B cell (primary cell): ENCODE measurements at regions not wholly inside any gene's neighbourhood (a gene's known extent, or its start where the extent isn't known, plus 50 kb on each side); places are given as distances from the start of the nearest gene placed in this dataset.

ENCODE experiments used
- ATAC-seq: fragments of 200-7000 bp; cut with Tn5 transposase; one replicate; pipeline ENCODE4 v1.10.0; 2021; ENCODE audit warnings: low read depth, mild to moderate bottlenecking, moderate number of reproducible peaks, moderate library complexity
- CTCF ChIA-PET: fragments of 350-600 bp; sonication (Branson Sonifier 250); formaldehyde crosslinking; loops from one replicate; lab custom pipeline; 2021; ENCODE audit warnings: antibody characterized with exemption, inconsistent platforms; lab: Charles Lee
- POLR2A ChIA-PET: fragments of 350-600 bp; sonication (Branson Sonifier 250); formaldehyde crosslinking; loops from one replicate; lab custom pipeline; 2021; ENCODE audit warnings: antibody characterized with exemption; lab: Charles Lee
- DNase-seq: peaks from one replicate; pipeline ENCODE4 v3.0.0; 2013
- H2AFZ ChIP-seq: 2 replicates; pipeline ENCODE4 v1.6.1; 2012; ENCODE audit warnings: mild to moderate bottlenecking, low read depth, low read length; ENCODE audit not compliant: insufficient read depth, poor library complexity, severe bottlenecking
- H3K27ac ChIP-seq, 2 donors: 1 replicate in 1 of 2; 2 replicates in 1 of 2; pipeline ENCODE4 v1.5.1; 2012 to 2013; ENCODE audit warnings: low read length in 2 of 2, mild to moderate bottlenecking in 2 of 2, moderate library complexity in 1 of 2
- H3K27me3 ChIP-seq, 4 experiments: fragments of 200-600 bp in 1 of 4; sonication (generic) in 1 of 4; replicated peaks in 1 of 4; 1 replicate in 2 of 4; 2 replicates in 2 of 4; pipeline versions ENCODE4 v1.6.1 to v1.7.0; 2013 to 2016; ENCODE audit warnings: low read length in 3 of 4, mild to moderate bottlenecking in 2 of 4, mixed read lengths in 1 of 4, moderate library complexity in 1 of 4; ENCODE audit not compliant: insufficient read depth in 4 of 4, control insufficient read depth in 3 of 4; ENCODE audit errors: control extremely low read depth in 1 of 4
- H3K36me3 ChIP-seq, 2 experiments: replicated peaks in 1 of 2; 1 replicate in 1 of 2; 2 replicates in 1 of 2; pipeline versions ENCODE4 v1.6.1 to v1.7.1; 2013; ENCODE audit warnings: low read length in 1 of 2; ENCODE audit not compliant: insufficient read depth in 2 of 2, control insufficient read depth in 1 of 2; ENCODE audit errors: control extremely low read depth in 1 of 2, extremely low read depth in 1 of 2
- H3K4me1 ChIP-seq, 2 donors: fragments of 200-600 bp in 1 of 2; sonication (generic) in 1 of 2; 1 replicate in 1 of 2; 2 replicates in 1 of 2; pipeline versions ENCODE4 v1.5.1 to v1.6.1; 2013 to 2017; ENCODE audit warnings: low read length in 2 of 2; ENCODE audit not compliant: control insufficient read depth in 2 of 2, insufficient read depth in 2 of 2
- H3K4me2 ChIP-seq: replicated peaks from 2 replicates; pipeline ENCODE3; 2012; ENCODE audit warnings: mild to moderate bottlenecking, low read depth, low read length; ENCODE audit not compliant: poor library complexity, severe bottlenecking
- H3K4me3 ChIP-seq, 5 experiments: fragments of 200-600 bp in 1 of 5; sonication (generic) in 1 of 5; 1 replicate in 3 of 5; 2 replicates in 2 of 5; pipeline versions ENCODE4 v1.5.1 to v1.7.0; 2011 to 2016; ENCODE audit warnings: low read length in 4 of 5, mild to moderate bottlenecking in 4 of 5, low read depth in 2 of 5, control low read depth in 1 of 5, moderate library complexity in 1 of 5; ENCODE audit not compliant: insufficient read depth in 1 of 5; ENCODE audit errors: control extremely low read depth in 1 of 5, extremely low read depth in 1 of 5
- H3K79me2 ChIP-seq: fragments of 200-600 bp; sonication (generic); one replicate; pipeline ENCODE4 v1.6.0; 2016; ENCODE audit warnings: low read length; ENCODE audit not compliant: control insufficient read depth, insufficient read depth
- H3K9ac ChIP-seq: fragments of 200-600 bp; sonication (generic); 2 replicates; pipeline ENCODE4 v1.6.1; 2017; ENCODE audit warnings: mild to moderate bottlenecking, low read length, moderate library complexity
- H3K9me3 ChIP-seq, 3 donors: one replicate each; pipeline versions ENCODE4 v1.6.1 to v1.7.1; 2013; ENCODE audit warnings: low read length in 2 of 3; ENCODE audit not compliant: control insufficient read depth in 2 of 3, insufficient read depth in 1 of 3; ENCODE audit errors: control extremely low read depth in 1 of 3
- H4K20me1 ChIP-seq: 2 replicates; pipeline ENCODE4 v1.6.0; 2012; ENCODE audit warnings: mild to moderate bottlenecking, low read length; ENCODE audit not compliant: insufficient read depth, control insufficient read depth, poor library complexity, severe bottlenecking
- H3K27ac Mint-ChIP-seq: one replicate; pipeline ENCODE4 v1.8.0; 2021; ENCODE audit warnings: mixed read lengths
- H3K27me3 Mint-ChIP-seq: one replicate; pipeline ENCODE4 v1.8.0; 2021; ENCODE audit warnings: mixed read lengths
- H3K4me1 Mint-ChIP-seq: one replicate; pipeline ENCODE4 v1.8.0; 2021; ENCODE audit warnings: mixed read lengths
- H3K4me3 Mint-ChIP-seq: one replicate; pipeline ENCODE4 v1.8.0; 2021; ENCODE audit warnings: mixed read lengths
- H3K9me3 Mint-ChIP-seq: one replicate; pipeline ENCODE4 v1.8.0; 2022; ENCODE audit warnings: mixed read lengths; ENCODE audit not compliant: insufficient read depth
- EZH2 ChIP-seq: IDR thresholded peaks from 2 replicates; pipeline ENCODE4 v1.6.1; 2012; ENCODE audit warnings: borderline replicate concordance, low read depth, mild to moderate bottlenecking, moderate library complexity, low read length; ENCODE audit not compliant: insufficient read depth, poor library complexity, severe bottlenecking
- WGBS: methylation state at CpG from one replicate; pipeline ENCODE4 v1.1.5; 2013; ENCODE audit warnings: missing lambda C conversion rate; ENCODE audit not compliant: insufficient coverage; 5-methylcytosine and 5-hydroxymethylcytosine counted together
- intact Hi-C: fragments of 100-400 bp; cut with micrococcal nuclease; formaldehyde crosslinking; loops from one replicate; pipeline ENCODE4 v1.10.0; 2022
- TF ChIP-seq, protein P1 (sequence below): fragments of 200-600 bp; IDR thresholded peaks from one replicate; pipeline ENCODE4 v1.8.0; 2022; ENCODE audit warnings: antibody characterized with exemption, mild to moderate bottlenecking

DNA sequence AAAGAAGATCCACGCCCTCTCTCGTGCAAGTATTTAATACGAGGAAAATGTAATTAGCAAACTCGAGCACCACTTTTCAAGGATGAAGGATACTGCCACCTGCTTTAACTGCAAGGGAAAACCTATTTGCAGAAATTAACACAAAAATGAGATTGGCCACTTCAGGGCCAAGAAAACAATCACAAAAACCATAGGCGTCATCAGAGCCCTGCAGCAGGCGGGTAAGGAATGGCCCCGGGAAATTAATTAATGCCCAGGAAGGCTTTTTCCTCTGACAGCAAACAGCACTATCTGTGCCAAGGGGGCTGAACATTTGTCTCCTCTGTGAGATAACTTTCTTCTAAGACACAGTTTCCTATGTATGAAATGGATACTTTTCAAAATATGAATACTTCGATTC, 255.7 kb downstream of the CTTN start:
- no peak overlapping the region for H3K9ac ChIP-seq
- no peaks in the 10 kb centered on the region for H3K4me1 Mint-ChIP-seq
- H3K4me2 ChIP-seq = no peak overlapping the region
- H3K4me3 Mint-ChIP-seq = no peak overlapping the region
- intact Hi-C loops = no loop called here
- no peaks in the 10 kb centered on the region for H3K36me3 ChIP-seq
- H3K27ac Mint-ChIP-seq = no peak overlapping the region
- H3K79me2 ChIP-seq = no peaks in the 10 kb centered on the region
- H3K27me3 Mint-ChIP-seq = peaks cover 15% of the 10 kb centered on the region
- DNase-seq (no peak), ATAC-seq (no peak)
- no peak overlapping the region for H3K27ac ChIP-seq
- ChIA-PET POLR2A (no interaction called here), CTCF (no interaction called here)
- 86% methylated on average over 5 of the region's 8 CpGs for WGBS
- no peak overlapping the region for H3K4me3 ChIP-seq
- no peaks in the 10 kb centered on the region for H4K20me1 ChIP-seq
- peaks cover 0 to 3% (median 0%) of the 10 kb centered on the region in 4 experiments for H3K27me3 ChIP-seq
- H2AFZ ChIP-seq = no peak overlapping the region
- H3K9me3 ChIP-seq = peaks cover 0 to 6% (median 0%) of the 10 kb centered on the region in 3 donors
- no peaks in the 10 kb centered on the region for H3K4me1 ChIP-seq
- TF ChIP-seq, protein P1, sequence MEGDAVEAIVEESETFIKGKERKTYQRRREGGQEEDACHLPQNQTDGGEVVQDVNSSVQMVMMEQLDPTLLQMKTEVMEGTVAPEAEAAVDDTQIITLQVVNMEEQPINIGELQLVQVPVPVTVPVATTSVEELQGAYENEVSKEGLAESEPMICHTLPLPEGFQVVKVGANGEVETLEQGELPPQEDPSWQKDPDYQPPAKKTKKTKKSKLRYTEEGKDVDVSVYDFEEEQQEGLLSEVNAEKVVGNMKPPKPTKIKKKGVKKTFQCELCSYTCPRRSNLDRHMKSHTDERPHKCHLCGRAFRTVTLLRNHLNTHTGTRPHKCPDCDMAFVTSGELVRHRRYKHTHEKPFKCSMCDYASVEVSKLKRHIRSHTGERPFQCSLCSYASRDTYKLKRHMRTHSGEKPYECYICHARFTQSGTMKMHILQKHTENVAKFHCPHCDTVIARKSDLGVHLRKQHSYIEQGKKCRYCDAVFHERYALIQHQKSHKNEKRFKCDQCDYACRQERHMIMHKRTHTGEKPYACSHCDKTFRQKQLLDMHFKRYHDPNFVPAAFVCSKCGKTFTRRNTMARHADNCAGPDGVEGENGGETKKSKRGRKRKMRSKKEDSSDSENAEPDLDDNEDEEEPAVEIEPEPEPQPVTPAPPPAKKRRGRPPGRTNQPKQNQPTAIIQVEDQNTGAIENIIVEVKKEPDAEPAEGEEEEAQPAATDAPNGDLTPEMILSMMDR = no peak
- no peak for TF ChIP-seq EZH2
- peaks cover 3% of the 10 kb centered on the region for H3K9me3 Mint-ChIP-seq

GRCh38 chr11:70655816-70656215, 257.5 kb downstream of the CTTN start:
- ATAC-seq (no peak), DNase-seq (no peak)
- Mint-ChIP-seq H3K27me3 (peaks cover 21% of the 10 kb centered on the region), H3K4me1 (no peaks in the 10 kb centered on the region), H3K9me3 (no peaks in the 10 kb centered on the region), H3K27ac (no peak overlapping the region), H3K4me3 (no peak overlapping the region)
- Histone ChIP-seq H3K79me2 (no peaks in the 10 kb centered on the region), H2AFZ (no peak overlapping the region), H3K9me3 (no peaks in the 10 kb centered on the region), H4K20me1 (no peaks in the 10 kb centered on the region), H3K36me3 (no peaks in the 10 kb centered on the region), H3K4me3 (no peak overlapping the region), H3K9ac (no peak overlapping the region), H3K27me3 (peaks cover 0 to 3% (median under 1%) of the 10 kb centered on the region in 4 experiments), H3K4me2 (no peak overlapping the region), H3K4me1 (no peaks in the 10 kb centered on the region), H3K27ac (no peak overlapping the region)
- POLR2A ChIA-PET = no interaction called here
- TF ChIP-seq, protein P1 = no peak
- TF ChIP-seq EZH2 = no peak
- CTCF ChIA-PET = no interaction called here
- intact Hi-C loops = no loop called here
- WGBS = 96% methylated on average over 6 of the region's 8 CpGs
